ENCODE measurements at regions not wholly inside any gene's neighbourhood (a gene's known extent, or its start where the extent isn't known, plus 50 kb on each side); places are given as distances from the start of the nearest gene placed in this dataset.

DNA sequence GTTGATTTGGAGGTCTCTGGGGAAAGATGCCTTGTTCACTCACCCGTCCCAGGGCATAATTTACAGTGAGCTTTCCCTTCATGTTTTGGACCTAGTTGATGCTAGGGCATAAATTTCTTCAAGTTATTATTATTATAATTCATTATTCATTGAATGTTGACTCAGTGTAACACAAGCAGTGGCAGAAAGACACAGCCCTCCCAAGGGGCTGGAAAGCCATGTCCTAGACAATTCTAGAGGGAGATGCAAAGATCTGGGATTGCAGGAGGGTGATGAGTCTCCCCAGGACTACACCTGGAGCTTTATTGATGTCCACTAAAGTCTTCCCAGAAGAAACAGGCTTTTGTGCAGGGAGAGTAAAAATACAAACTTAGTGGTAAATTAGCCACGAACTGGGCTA, 322.0 kb upstream of the MOCS1 start:
- H3K4me1 ChIP-seq (ENCODE audit: control insufficient read depth in 4 of 4, insufficient read depth in 4 of 4, low read length in 3 of 4) = no peaks in the 10 kb centered on the region
- H3K9ac ChIP-seq (ENCODE audit: low read depth in 1 of 2, low read length in 2 of 2) = no peak overlapping the region
- WGBS = 71% methylated on average over 2 of the region's 2 CpGs
- TF ChIP-seq HNF4A (conservative IDR thresholded peaks at IDR 0.05) (no peak), GABPA (IDR thresholded peaks at IDR 0.05 in 1 of 2, conservative IDR thresholded peaks at IDR 0.05 in 1 of 2) (no peak), EGR1 (IDR thresholded peaks at IDR 0.05; ENCODE audit: low read depth in 2 of 2) (no peak), TAF1 (conservative IDR thresholded peaks at IDR 0.05) (no peak), NR2F2 (IDR thresholded peaks at IDR 0.05) (no peak), YY1 (IDR thresholded peaks at IDR 0.05) (no peak), JUND (IDR thresholded peaks at IDR 0.05) (no peak), REST (IDR thresholded peaks at IDR 0.05) (no peak), FOXA2 (IDR thresholded peaks at IDR 0.05) (no peak), SP1 (IDR thresholded peaks at IDR 0.05) (no peak), RAD21 (IDR thresholded peaks at IDR 0.05) (no peak), FOXA1 (IDR thresholded peaks at IDR 0.05) (no peak), HNF4G (IDR thresholded peaks at IDR 0.05) (no peak), RXRA (IDR thresholded peaks at IDR 0.05) (no peak)
- TF ChIP-seq, protein P1, sequence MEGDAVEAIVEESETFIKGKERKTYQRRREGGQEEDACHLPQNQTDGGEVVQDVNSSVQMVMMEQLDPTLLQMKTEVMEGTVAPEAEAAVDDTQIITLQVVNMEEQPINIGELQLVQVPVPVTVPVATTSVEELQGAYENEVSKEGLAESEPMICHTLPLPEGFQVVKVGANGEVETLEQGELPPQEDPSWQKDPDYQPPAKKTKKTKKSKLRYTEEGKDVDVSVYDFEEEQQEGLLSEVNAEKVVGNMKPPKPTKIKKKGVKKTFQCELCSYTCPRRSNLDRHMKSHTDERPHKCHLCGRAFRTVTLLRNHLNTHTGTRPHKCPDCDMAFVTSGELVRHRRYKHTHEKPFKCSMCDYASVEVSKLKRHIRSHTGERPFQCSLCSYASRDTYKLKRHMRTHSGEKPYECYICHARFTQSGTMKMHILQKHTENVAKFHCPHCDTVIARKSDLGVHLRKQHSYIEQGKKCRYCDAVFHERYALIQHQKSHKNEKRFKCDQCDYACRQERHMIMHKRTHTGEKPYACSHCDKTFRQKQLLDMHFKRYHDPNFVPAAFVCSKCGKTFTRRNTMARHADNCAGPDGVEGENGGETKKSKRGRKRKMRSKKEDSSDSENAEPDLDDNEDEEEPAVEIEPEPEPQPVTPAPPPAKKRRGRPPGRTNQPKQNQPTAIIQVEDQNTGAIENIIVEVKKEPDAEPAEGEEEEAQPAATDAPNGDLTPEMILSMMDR (IDR thresholded peaks at IDR 0.05; ENCODE audit: low read depth, low read length, missing input control) = no peak
- TF ChIP-seq, protein P2, sequence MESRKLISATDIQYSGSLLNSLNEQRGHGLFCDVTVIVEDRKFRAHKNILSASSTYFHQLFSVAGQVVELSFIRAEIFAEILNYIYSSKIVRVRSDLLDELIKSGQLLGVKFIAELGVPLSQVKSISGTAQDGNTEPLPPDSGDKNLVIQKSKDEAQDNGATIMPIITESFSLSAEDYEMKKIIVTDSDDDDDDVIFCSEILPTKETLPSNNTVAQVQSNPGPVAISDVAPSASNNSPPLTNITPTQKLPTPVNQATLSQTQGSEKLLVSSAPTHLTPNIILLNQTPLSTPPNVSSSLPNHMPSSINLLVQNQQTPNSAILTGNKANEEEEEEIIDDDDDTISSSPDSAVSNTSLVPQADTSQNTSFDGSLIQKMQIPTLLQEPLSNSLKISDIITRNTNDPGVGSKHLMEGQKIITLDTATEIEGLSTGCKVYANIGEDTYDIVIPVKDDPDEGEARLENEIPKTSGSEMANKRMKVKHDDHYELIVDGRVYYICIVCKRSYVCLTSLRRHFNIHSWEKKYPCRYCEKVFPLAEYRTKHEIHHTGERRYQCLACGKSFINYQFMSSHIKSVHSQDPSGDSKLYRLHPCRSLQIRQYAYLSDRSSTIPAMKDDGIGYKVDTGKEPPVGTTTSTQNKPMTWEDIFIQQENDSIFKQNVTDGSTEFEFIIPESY (IDR thresholded peaks at IDR 0.05) = no peak
- TF ChIP-seq, protein P3, sequence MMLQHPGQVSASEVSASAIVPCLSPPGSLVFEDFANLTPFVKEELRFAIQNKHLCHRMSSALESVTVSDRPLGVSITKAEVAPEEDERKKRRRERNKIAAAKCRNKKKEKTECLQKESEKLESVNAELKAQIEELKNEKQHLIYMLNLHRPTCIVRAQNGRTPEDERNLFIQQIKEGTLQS (IDR thresholded peaks at IDR 0.05) = no peak
- TF ChIP-seq, protein P4, sequence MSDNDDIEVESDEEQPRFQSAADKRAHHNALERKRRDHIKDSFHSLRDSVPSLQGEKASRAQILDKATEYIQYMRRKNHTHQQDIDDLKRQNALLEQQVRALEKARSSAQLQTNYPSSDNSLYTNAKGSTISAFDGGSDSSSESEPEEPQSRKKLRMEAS (IDR thresholded peaks at IDR 0.05) = no peak
- no peaks in the 10 kb centered on the region for H3K36me3 ChIP-seq (ENCODE audit: control insufficient read depth in 4 of 4, insufficient read depth in 3 of 4, low read depth in 1 of 4, low read length in 3 of 4)
- no peaks in the 10 kb centered on the region for H3K9me3 ChIP-seq (ENCODE audit: control insufficient read depth in 4 of 4, low read length in 3 of 4)
- H3K4me3 ChIP-seq (ENCODE audit: low read depth in 1 of 3, low read length in 3 of 3) = no peak overlapping the region
- H3K27me3 ChIP-seq (ENCODE audit: control insufficient read depth in 4 of 4, insufficient read depth in 4 of 4, low read length in 3 of 4) = peaks cover 0 to 3% (median 0%) of the 10 kb centered on the region in 4 donors
- no peak for DNase-seq (ENCODE audit: low spot score)
- H3K27ac ChIP-seq (ENCODE audit: low read depth in 1 of 2, low read length in 2 of 2) = no peak overlapping the region
